ENCODE measurements at regions not wholly inside any gene's neighbourhood (a gene's known extent, or its start where the extent isn't known, plus 50 kb on each side); places are given as distances from the start of the nearest gene placed in this dataset.

DNA sequence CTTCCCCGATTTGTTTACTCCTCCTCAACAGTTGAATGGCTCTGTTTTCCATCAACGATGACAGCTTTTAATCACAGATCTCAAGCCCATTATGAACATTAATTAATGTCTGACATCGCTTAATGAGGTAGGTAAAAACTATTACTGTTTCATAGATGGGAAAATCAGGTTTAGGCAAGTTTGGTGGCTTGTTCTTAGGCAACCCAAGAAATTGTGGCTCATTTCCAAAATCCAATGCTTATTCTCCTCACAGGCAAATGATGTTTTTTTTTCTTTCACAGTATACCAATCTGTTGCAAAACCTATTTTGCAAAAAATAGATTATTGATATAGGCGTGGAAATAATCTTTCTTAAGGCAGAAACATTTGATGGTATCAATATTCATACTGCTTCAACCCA is 70.8 kb upstream of the CHD1 start:
- TF ChIP-seq, protein P1, sequence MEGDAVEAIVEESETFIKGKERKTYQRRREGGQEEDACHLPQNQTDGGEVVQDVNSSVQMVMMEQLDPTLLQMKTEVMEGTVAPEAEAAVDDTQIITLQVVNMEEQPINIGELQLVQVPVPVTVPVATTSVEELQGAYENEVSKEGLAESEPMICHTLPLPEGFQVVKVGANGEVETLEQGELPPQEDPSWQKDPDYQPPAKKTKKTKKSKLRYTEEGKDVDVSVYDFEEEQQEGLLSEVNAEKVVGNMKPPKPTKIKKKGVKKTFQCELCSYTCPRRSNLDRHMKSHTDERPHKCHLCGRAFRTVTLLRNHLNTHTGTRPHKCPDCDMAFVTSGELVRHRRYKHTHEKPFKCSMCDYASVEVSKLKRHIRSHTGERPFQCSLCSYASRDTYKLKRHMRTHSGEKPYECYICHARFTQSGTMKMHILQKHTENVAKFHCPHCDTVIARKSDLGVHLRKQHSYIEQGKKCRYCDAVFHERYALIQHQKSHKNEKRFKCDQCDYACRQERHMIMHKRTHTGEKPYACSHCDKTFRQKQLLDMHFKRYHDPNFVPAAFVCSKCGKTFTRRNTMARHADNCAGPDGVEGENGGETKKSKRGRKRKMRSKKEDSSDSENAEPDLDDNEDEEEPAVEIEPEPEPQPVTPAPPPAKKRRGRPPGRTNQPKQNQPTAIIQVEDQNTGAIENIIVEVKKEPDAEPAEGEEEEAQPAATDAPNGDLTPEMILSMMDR (IDR thresholded peaks at IDR 0.05) = no peak
- TF ChIP-seq, protein P2, sequence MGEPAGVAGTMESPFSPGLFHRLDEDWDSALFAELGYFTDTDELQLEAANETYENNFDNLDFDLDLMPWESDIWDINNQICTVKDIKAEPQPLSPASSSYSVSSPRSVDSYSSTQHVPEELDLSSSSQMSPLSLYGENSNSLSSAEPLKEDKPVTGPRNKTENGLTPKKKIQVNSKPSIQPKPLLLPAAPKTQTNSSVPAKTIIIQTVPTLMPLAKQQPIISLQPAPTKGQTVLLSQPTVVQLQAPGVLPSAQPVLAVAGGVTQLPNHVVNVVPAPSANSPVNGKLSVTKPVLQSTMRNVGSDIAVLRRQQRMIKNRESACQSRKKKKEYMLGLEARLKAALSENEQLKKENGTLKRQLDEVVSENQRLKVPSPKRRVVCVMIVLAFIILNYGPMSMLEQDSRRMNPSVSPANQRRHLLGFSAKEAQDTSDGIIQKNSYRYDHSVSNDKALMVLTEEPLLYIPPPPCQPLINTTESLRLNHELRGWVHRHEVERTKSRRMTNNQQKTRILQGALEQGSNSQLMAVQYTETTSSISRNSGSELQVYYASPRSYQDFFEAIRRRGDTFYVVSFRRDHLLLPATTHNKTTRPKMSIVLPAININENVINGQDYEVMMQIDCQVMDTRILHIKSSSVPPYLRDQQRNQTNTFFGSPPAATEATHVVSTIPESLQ (CRISPR knock-in tag; IDR thresholded peaks at IDR 0.05) = no peak
- TF ChIP-seq, protein P3, sequence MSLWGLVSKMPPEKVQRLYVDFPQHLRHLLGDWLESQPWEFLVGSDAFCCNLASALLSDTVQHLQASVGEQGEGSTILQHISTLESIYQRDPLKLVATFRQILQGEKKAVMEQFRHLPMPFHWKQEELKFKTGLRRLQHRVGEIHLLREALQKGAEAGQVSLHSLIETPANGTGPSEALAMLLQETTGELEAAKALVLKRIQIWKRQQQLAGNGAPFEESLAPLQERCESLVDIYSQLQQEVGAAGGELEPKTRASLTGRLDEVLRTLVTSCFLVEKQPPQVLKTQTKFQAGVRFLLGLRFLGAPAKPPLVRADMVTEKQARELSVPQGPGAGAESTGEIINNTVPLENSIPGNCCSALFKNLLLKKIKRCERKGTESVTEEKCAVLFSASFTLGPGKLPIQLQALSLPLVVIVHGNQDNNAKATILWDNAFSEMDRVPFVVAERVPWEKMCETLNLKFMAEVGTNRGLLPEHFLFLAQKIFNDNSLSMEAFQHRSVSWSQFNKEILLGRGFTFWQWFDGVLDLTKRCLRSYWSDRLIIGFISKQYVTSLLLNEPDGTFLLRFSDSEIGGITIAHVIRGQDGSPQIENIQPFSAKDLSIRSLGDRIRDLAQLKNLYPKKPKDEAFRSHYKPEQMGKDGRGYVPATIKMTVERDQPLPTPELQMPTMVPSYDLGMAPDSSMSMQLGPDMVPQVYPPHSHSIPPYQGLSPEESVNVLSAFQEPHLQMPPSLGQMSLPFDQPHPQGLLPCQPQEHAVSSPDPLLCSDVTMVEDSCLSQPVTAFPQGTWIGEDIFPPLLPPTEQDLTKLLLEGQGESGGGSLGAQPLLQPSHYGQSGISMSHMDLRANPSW (CRISPR knock-in tag; conservative IDR thresholded peaks at IDR 0.05; ENCODE audit: low read depth) = no peak
- TF ChIP-seq, protein P4, sequence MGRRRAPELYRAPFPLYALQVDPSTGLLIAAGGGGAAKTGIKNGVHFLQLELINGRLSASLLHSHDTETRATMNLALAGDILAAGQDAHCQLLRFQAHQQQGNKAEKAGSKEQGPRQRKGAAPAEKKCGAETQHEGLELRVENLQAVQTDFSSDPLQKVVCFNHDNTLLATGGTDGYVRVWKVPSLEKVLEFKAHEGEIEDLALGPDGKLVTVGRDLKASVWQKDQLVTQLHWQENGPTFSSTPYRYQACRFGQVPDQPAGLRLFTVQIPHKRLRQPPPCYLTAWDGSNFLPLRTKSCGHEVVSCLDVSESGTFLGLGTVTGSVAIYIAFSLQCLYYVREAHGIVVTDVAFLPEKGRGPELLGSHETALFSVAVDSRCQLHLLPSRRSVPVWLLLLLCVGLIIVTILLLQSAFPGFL (CRISPR knock-in tag; IDR thresholded peaks at IDR 0.05; ENCODE audit: borderline replicate concordance) = no peak
- TF ChIP-seq, protein P5, sequence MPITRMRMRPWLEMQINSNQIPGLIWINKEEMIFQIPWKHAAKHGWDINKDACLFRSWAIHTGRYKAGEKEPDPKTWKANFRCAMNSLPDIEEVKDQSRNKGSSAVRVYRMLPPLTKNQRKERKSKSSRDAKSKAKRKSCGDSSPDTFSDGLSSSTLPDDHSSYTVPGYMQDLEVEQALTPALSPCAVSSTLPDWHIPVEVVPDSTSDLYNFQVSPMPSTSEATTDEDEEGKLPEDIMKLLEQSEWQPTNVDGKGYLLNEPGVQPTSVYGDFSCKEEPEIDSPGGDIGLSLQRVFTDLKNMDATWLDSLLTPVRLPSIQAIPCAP (CRISPR knock-in tag; IDR thresholded peaks at IDR 0.05) = no peak
- TF ChIP-seq SP1 (CRISPR knock-in tag; conservative IDR thresholded peaks at IDR 0.05) (no peak), NR1H2 (CRISPR knock-in tag; IDR thresholded peaks at IDR 0.05) (no peak), TEAD4 (CRISPR knock-in tag; IDR thresholded peaks at IDR 0.05) (no peak), TP53 (CRISPR knock-in tag; IDR thresholded peaks at IDR 0.05) (no peak), CBFB (CRISPR knock-in tag; IDR thresholded peaks at IDR 0.05; ENCODE audit: low read depth) (no peak)
- TF ChIP-seq, protein P6, sequence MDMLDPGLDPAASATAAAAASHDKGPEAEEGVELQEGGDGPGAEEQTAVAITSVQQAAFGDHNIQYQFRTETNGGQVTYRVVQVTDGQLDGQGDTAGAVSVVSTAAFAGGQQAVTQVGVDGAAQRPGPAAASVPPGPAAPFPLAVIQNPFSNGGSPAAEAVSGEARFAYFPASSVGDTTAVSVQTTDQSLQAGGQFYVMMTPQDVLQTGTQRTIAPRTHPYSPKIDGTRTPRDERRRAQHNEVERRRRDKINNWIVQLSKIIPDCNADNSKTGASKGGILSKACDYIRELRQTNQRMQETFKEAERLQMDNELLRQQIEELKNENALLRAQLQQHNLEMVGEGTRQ (CRISPR knock-in tag; IDR thresholded peaks at IDR 0.05) = no peak
- TF ChIP-seq, protein P7, sequence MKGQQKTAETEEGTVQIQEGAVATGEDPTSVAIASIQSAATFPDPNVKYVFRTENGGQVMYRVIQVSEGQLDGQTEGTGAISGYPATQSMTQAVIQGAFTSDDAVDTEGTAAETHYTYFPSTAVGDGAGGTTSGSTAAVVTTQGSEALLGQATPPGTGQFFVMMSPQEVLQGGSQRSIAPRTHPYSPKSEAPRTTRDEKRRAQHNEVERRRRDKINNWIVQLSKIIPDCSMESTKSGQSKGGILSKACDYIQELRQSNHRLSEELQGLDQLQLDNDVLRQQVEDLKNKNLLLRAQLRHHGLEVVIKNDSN (CRISPR knock-in tag; IDR thresholded peaks at IDR 0.05) = no peak

Measured in WTC11 (cell line).